ENCODE measurements at regions not wholly inside any gene's neighbourhood (a gene's known extent, or its start where the extent isn't known, plus 50 kb on each side); places are given as distances from the start of the nearest gene placed in this dataset.
"Not testable (repeated sequence)": the region's sequence is repeated elsewhere in the genome, so short reads cannot be mapped to it uniquely, and the experiment has no call there.

GRCh38 chr3:160100610-160101009 is 112.0 kb downstream of the IL12A start:
- Histone ChIP-seq H3K27me3 (ENCODE audit: control insufficient read depth in 2 of 2, insufficient read depth in 1 of 2, low read length in 1 of 2) (no peaks in the 10 kb centered on the region), H3K36me3 (ENCODE audit: control insufficient read depth in 2 of 2, insufficient read depth in 2 of 2, low read length in 1 of 2) (no peaks in the 10 kb centered on the region), H3K4me3 (ENCODE audit: low read length in 2 of 2) (no peak overlapping the region), H3K9me3 (ENCODE audit: control insufficient read depth in 2 of 2, insufficient read depth in 1 of 2, low read length in 1 of 2) (no peaks in the 10 kb centered on the region), H3K4me1 (ENCODE audit: control insufficient read depth in 2 of 2, insufficient read depth in 2 of 2, low read length in 2 of 2) (no peaks in the 10 kb centered on the region), H3K27ac (ENCODE audit: low read depth in 1 of 2, low read length in 1 of 2) (no peak overlapping the region)
- no peak for DNase-seq (ENCODE audit: low read depth in 6 of 9, low spot score in 9 of 9)
- WGBS: 99% methylated on average over 40 of the region's 40 CpGs

- not testable (repeated sequence) for H3K4me1 ChIP-seq (ENCODE audit: control insufficient read depth in 2 of 2, insufficient read depth in 2 of 2, low read length in 2 of 2); H3K27ac ChIP-seq (ENCODE audit: low read depth in 1 of 2, low read length in 1 of 2); H3K27me3 ChIP-seq (ENCODE audit: control insufficient read depth in 2 of 2, insufficient read depth in 1 of 2, low read length in 1 of 2); DNase-seq (ENCODE audit: low read depth in 6 of 9, low spot score in 9 of 9); H3K36me3 ChIP-seq (ENCODE audit: control insufficient read depth in 2 of 2, insufficient read depth in 2 of 2, low read length in 1 of 2); H3K4me3 ChIP-seq (ENCODE audit: low read length in 2 of 2); H3K9me3 ChIP-seq (ENCODE audit: control insufficient read depth in 2 of 2, insufficient read depth in 1 of 2, low read length in 1 of 2)
- 96% methylated on average over 7 of the region's 7 CpGs for WGBS
Measured at GRCh38 chr3:160102001-160102400, 113.4 kb downstream of the IL12A start.

GRCh38 chr3:160103397-160103796 is 114.8 kb downstream of the IL12A start:
- no peak for DNase-seq (ENCODE audit: low read depth in 6 of 9, low spot score in 9 of 9)
- 97% methylated on average over 2 of the region's 2 CpGs for WGBS
- Histone ChIP-seq H3K36me3 (ENCODE audit: control insufficient read depth in 2 of 2, insufficient read depth in 2 of 2, low read length in 1 of 2) (no peaks in the 10 kb centered on the region), H3K27me3 (ENCODE audit: control insufficient read depth in 2 of 2, insufficient read depth in 1 of 2, low read length in 1 of 2) (no peaks in the 10 kb centered on the region), H3K27ac (ENCODE audit: low read depth in 1 of 2, low read length in 1 of 2) (no peak overlapping the region), H3K9me3 (ENCODE audit: control insufficient read depth in 2 of 2, insufficient read depth in 1 of 2, low read length in 1 of 2) (no peaks in the 10 kb centered on the region), H3K4me1 (ENCODE audit: control insufficient read depth in 2 of 2, insufficient read depth in 2 of 2, low read length in 2 of 2) (no peaks in the 10 kb centered on the region), H3K4me3 (ENCODE audit: low read length in 2 of 2) (no peak overlapping the region)

- 72% methylated on average over 1 of the region's 1 CpG for WGBS
- DNase-seq (ENCODE audit: low read depth in 6 of 9, low spot score in 9 of 9): no peak
- H3K27ac ChIP-seq (ENCODE audit: low read depth in 1 of 2, low read length in 1 of 2): no peak overlapping the region
- no peak overlapping the region for H3K4me3 ChIP-seq (ENCODE audit: low read length in 2 of 2)
- peaks cover 0 to 3% of the 10 kb centered on the region in 2 donors for H3K9me3 ChIP-seq (ENCODE audit: control insufficient read depth in 2 of 2, insufficient read depth in 1 of 2, low read length in 1 of 2)
- no peaks in the 10 kb centered on the region for H3K27me3 ChIP-seq (ENCODE audit: control insufficient read depth in 2 of 2, insufficient read depth in 1 of 2, low read length in 1 of 2)
- no peaks in the 10 kb centered on the region for H3K36me3 ChIP-seq (ENCODE audit: control insufficient read depth in 2 of 2, insufficient read depth in 2 of 2, low read length in 1 of 2)
- no peaks in the 10 kb centered on the region for H3K4me1 ChIP-seq (ENCODE audit: control insufficient read depth in 2 of 2, insufficient read depth in 2 of 2, low read length in 2 of 2)
Measured at GRCh38 chr3:160105907-160106584, 117.4 kb downstream of the IL12A start.

- Histone ChIP-seq H3K4me1 (ENCODE audit: control insufficient read depth in 2 of 2, insufficient read depth in 2 of 2, low read length in 2 of 2) (no peaks in the 10 kb centered on the region), H3K9me3 (ENCODE audit: control insufficient read depth in 2 of 2, insufficient read depth in 1 of 2, low read length in 1 of 2) (peaks cover 0 to 3% of the 10 kb centered on the region in 2 donors), H3K27ac (ENCODE audit: low read depth in 1 of 2, low read length in 1 of 2) (no peak overlapping the region), H3K27me3 (ENCODE audit: control insufficient read depth in 2 of 2, insufficient read depth in 1 of 2, low read length in 1 of 2) (no peaks in the 10 kb centered on the region), H3K36me3 (ENCODE audit: control insufficient read depth in 2 of 2, insufficient read depth in 2 of 2, low read length in 1 of 2) (no peaks in the 10 kb centered on the region), H3K4me3 (ENCODE audit: low read length in 2 of 2) (no peak overlapping the region)
- WGBS: 73% methylated on average over 7 of the region's 7 CpGs
- DNase-seq (ENCODE audit: low read depth in 6 of 9, low spot score in 9 of 9): no peak
Measured at GRCh38 chr3:160106905-160107861, 118.0 kb upstream of the C3orf80 start.

GRCh38 chr3:160108362-160108761 is 116.9 kb upstream of the C3orf80 start:
- no peaks in the 10 kb centered on the region for H3K36me3 ChIP-seq (ENCODE audit: control insufficient read depth in 2 of 2, insufficient read depth in 2 of 2, low read length in 1 of 2)
- peaks cover 0 to 3% of the 10 kb centered on the region in 2 donors for H3K9me3 ChIP-seq (ENCODE audit: control insufficient read depth in 2 of 2, insufficient read depth in 1 of 2, low read length in 1 of 2)
- H3K27ac ChIP-seq (ENCODE audit: low read depth in 1 of 2, low read length in 1 of 2): no peak overlapping the region
- no peak for DNase-seq (ENCODE audit: low read depth in 6 of 9, low spot score in 9 of 9)
- no peaks in the 10 kb centered on the region for H3K4me1 ChIP-seq (ENCODE audit: control insufficient read depth in 2 of 2, insufficient read depth in 2 of 2, low read length in 2 of 2)
- WGBS: 72% methylated on average over 4 of the region's 4 CpGs
- H3K27me3 ChIP-seq (ENCODE audit: control insufficient read depth in 2 of 2, insufficient read depth in 1 of 2, low read length in 1 of 2): no peaks in the 10 kb centered on the region
- no peak overlapping the region for H3K4me3 ChIP-seq (ENCODE audit: low read length in 2 of 2)

- 95% methylated on average over 1 of the region's 1 CpG for WGBS
- no peak for DNase-seq (ENCODE audit: low read depth in 6 of 9, low spot score in 9 of 9)
- Histone ChIP-seq H3K4me1 (ENCODE audit: control insufficient read depth in 2 of 2, insufficient read depth in 2 of 2, low read length in 2 of 2) (no peaks in the 10 kb centered on the region), H3K27ac (ENCODE audit: low read depth in 1 of 2, low read length in 1 of 2) (no peak overlapping the region), H3K36me3 (ENCODE audit: control insufficient read depth in 2 of 2, insufficient read depth in 2 of 2, low read length in 1 of 2) (no peaks in the 10 kb centered on the region), H3K4me3 (ENCODE audit: low read length in 2 of 2) (no peak overlapping the region), H3K9me3 (ENCODE audit: control insufficient read depth in 2 of 2, insufficient read depth in 1 of 2, low read length in 1 of 2) (peaks cover 0 to 3% of the 10 kb centered on the region in 2 donors), H3K27me3 (ENCODE audit: control insufficient read depth in 2 of 2, insufficient read depth in 1 of 2, low read length in 1 of 2) (no peaks in the 10 kb centered on the region)
Measured at GRCh38 chr3:160112481-160112880, 112.7 kb upstream of the C3orf80 start.

GRCh38 chr3:160112996-160113395 is 112.2 kb upstream of the C3orf80 start:
- Histone ChIP-seq H3K27ac (ENCODE audit: low read depth in 1 of 2, low read length in 1 of 2) (no peak overlapping the region), H3K4me1 (ENCODE audit: control insufficient read depth in 2 of 2, insufficient read depth in 2 of 2, low read length in 2 of 2) (no peaks in the 10 kb centered on the region), H3K27me3 (ENCODE audit: control insufficient read depth in 2 of 2, insufficient read depth in 1 of 2, low read length in 1 of 2) (no peaks in the 10 kb centered on the region), H3K9me3 (ENCODE audit: control insufficient read depth in 2 of 2, insufficient read depth in 1 of 2, low read length in 1 of 2) (peaks cover 0 to 3% of the 10 kb centered on the region in 2 donors), H3K4me3 (ENCODE audit: low read length in 2 of 2) (no peak overlapping the region), H3K36me3 (ENCODE audit: control insufficient read depth in 2 of 2, insufficient read depth in 2 of 2, low read length in 1 of 2) (no peaks in the 10 kb centered on the region)
- no peak for DNase-seq (ENCODE audit: low read depth in 6 of 9, low spot score in 9 of 9)
- WGBS: 97% methylated on average over 4 of the region's 4 CpGs

GRCh38 chr3:160114355-160114995 is 110.7 kb upstream of the C3orf80 start:
- Histone ChIP-seq H3K27me3 (ENCODE audit: control insufficient read depth in 2 of 2, insufficient read depth in 1 of 2, low read length in 1 of 2) (no peaks in the 10 kb centered on the region), H3K4me1 (ENCODE audit: control insufficient read depth in 2 of 2, insufficient read depth in 2 of 2, low read length in 2 of 2) (no peaks in the 10 kb centered on the region), H3K4me3 (ENCODE audit: low read length in 2 of 2) (no peak overlapping the region), H3K27ac (ENCODE audit: low read depth in 1 of 2, low read length in 1 of 2) (no peak overlapping the region), H3K36me3 (ENCODE audit: control insufficient read depth in 2 of 2, insufficient read depth in 2 of 2, low read length in 1 of 2) (no peaks in the 10 kb centered on the region), H3K9me3 (ENCODE audit: control insufficient read depth in 2 of 2, insufficient read depth in 1 of 2, low read length in 1 of 2) (peaks cover 0 to under 1% of the 10 kb centered on the region in 2 donors)
- DNase-seq (ENCODE audit: low read depth in 6 of 9, low spot score in 9 of 9): no peak
- WGBS: 95% methylated on average over 9 of the region's 9 CpGs
